ENCODE measurements at regions not wholly inside any gene's neighbourhood (a gene's known extent, or its start where the extent isn't known, plus 50 kb on each side); places are given as distances from the start of the nearest gene placed in this dataset.

DNA sequence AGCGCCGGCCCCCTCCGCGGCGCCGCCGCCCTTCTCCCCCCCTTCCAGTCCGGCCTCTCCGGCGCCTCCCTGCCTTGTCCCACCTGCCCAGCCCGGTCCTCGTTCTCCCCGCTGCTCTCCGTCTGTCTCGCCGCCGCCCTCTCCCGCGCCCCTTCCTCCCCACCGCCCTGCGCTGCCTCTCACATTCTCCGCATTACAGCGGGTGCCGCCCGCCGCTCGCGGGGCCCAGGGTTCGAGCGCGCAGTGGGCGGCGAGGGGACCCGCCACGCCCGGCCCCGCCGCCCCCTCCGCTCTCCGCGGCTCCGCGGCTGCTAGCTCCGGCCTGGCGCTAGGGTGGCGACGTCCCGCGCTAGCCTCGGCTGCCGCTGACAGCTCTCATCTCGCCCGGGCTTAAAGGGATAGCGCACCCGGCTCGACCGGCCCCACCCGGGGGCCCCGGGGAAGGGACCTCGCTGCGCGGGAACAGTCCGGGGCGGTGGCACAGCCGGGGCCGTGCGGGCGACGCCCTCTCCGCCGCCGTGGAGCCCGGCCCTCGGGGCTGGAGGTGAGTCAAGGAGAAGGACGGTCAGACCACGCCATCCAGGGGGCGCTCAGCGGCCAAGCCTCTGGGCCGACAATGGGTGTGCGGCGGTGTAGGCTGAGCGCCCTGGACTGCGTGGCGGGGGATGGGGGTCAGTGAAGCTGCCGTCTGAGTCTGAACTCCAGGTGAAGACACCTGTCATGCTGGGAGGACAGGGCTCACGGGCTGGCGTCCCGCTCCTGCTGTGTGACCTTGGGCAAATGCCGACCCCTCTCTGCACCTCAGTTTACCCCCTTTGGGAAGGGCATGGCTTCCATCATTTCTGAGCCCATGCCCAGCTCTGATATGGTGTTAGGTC lies 187.4 kb upstream of the LINGO1 start:
- no peak for DNase-seq (ENCODE audit: low spot score)

- DNase-seq (ENCODE audit: low spot score): no peak
These were observed 186.5 kb upstream of the LINGO1 start for GRCh38 chr15:77819048-77819850.

DNA sequence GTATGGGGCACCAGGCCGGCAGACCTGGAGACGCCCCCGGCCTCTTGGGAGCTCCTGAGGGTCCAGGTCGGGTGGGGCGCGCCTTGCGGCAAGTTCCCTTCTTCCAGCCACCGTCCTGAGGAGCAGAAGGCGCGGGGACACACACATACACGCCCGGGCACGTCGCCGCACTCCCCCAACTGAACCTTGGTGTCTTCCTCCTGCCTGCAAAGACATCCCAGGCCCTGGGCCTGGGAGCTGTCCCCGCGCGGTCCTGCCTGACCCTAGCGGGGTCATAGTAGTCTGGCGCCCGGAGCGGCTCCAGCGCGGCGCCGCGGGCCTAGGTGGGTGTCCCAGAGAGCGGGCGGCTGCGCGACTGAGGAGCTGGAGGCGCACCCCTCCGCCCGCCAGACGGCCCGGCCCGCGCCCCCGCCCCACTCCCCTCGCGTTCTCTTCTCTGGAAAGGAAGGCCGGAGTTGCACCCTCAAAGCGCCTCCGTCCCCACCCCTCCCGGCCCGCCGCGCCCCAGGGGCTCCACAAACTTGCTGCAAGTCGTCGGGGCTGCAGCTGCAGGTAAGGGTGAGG lies 185.9 kb upstream of the LINGO1 start:
- DNase-seq (ENCODE audit: low spot score): no peak

- no peak for DNase-seq (ENCODE audit: low spot score)
These were observed 184.7 kb upstream of the LINGO1 start for GRCh38 chr15:77817434-77817833.

DNA sequence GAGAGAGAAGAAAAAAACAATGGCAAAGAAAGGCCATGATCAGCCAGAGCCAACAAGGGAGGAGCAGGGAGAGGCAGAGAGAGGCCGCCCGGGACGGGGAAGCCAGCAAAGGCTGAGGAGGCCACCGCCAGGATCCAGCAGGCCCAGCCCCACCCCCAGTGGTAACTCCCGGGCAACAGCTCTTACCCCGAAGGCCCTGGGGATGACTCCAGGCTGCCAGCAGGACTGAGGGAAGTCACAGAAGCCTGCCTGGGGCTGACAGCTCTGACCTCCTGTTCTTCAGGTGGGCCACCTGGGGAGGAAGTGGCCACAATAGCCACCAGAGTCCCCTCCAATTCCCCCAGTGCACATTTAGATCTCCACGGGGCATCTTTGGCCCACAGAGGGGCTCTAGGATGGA lies 184.3 kb upstream of the LINGO1 start:
- no peak for DNase-seq (ENCODE audit: low spot score)

GRCh38 chr15:77815015-77815414 lies 182.3 kb upstream of the LINGO1 start:
- no peak for DNase-seq (ENCODE audit: low spot score)

GRCh38 chr15:77812664-77813063 lies 180.0 kb upstream of the LINGO1 start:
- no peak for DNase-seq (ENCODE audit: low spot score)

- DNase-seq (ENCODE audit: low spot score): no peak
These were observed 178.6 kb upstream of the LINGO1 start for GRCh38 chr15:77811270-77811669.

- DNase-seq (ENCODE audit: low spot score): no peak
These were observed 177.4 kb upstream of the LINGO1 start for GRCh38 chr15:77810130-77810571.

DNA sequence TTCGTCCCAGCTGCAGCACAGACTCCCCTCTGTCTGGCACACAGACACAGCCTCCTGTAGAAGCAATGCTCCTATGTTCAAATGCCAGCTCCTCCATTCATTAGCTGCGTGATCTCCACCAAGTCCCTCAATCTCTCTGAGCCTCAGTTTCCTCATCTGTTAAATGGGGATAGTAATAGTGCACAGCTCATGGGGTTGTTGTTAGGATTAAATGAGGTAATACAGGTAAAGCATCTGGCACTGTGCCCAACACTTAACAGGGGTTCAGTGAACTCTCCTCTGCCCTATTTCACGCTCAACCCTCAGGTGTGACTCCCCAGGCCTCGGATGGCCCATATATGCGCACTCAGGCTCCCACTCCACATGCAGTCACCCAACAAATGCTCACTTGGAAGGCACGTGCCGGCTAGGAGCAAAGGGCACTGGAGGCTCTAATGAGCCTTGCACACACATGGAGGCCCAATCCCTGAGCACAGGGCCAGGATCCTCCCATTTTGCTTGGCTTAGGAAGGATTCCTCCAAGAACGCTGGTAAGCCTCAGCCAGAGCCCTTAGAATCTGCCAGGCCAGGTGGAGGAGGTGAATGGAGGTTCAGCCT lies 176.0 kb upstream of the LINGO1 start:
- DNase-seq (ENCODE audit: low spot score): no peak

DNA sequence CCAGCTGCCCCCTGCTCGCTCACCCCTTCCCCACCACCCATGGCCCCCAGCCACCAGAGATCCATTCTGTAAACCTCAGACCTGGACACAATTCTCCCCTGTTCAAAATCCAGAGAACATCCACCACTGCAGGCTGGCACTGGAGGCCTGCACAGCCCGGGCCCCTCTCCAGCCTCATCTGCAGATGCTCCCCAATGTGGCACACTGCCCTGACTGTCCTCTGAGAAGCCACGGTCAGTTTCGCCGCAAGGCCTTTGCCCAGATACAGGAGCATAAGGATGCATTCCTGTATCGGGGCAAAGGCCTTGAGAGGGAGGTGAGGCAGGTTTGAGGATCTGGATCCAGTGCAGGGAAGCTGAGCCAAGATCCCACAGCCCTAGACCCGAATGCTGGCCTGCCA lies 175.4 kb upstream of the LINGO1 start:
- no peak for DNase-seq (ENCODE audit: low spot score)

DNA sequence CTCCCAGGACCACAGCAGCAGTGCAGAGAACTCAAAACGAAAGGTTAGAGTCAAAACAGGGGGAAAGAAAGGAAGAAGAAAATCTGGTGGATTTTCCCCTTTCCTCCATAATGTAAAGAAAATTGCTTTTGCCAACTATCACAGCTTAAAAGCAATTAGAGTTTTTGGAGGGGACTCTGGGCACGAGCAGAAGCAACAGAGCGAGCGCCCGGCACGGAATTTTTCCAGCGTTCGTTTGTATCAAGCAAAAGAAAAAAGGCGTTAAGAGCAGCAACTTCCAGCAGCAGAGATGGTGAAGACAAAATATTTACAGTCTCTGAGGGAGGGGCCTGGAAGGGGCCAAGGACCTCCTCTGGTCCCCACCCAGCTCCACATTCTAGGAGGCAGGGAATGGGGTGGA lies 174.9 kb upstream of the LINGO1 start:
- DNase-seq (ENCODE audit: low spot score): no peak

DNA sequence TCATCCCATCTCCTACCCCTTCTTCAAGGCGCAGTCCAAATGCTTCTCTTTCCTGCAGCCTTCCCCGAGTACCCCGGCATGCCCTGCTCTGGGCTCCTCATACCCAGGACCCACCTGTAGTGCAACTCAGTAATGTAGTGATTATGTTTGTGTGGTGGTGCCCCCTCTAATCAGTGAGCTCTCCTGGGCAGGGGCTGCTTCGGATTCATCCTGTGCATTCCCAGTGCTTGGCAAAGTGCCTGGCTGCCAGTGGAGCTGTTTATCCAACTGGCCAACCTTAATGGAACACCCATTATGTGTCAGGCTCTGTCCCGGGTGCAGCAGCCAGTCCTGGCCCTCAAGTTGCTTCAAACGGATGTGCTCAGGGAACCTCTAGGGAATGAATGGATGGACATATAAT lies 174.4 kb upstream of the LINGO1 start:
- no peak for DNase-seq (ENCODE audit: low spot score)

DNA sequence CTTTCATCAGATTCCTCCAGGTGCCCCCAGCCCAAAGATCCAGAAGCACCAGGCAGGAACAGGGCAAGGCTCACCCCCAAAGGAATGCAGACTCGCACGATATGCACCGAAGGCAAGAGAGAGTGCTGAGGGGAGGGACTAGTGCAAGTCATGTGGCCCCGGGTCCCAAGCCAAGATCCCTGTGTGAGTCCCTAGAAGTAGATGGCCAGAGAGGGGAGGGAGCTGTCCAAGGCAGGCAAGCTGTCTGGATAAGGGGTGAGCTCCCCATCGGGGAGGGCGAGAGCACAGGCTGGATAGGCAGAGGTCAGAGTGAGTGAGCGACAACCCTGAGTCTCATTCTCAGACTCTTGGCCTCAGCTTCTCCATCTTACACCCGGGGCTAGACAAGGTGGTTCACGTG lies 171.5 kb upstream of the LINGO1 start:
- DNase-seq (ENCODE audit: low spot score): no peak

- no peak for DNase-seq (ENCODE audit: low spot score)
These were observed 170.8 kb upstream of the LINGO1 start for GRCh38 chr15:77803487-77803886.

DNA sequence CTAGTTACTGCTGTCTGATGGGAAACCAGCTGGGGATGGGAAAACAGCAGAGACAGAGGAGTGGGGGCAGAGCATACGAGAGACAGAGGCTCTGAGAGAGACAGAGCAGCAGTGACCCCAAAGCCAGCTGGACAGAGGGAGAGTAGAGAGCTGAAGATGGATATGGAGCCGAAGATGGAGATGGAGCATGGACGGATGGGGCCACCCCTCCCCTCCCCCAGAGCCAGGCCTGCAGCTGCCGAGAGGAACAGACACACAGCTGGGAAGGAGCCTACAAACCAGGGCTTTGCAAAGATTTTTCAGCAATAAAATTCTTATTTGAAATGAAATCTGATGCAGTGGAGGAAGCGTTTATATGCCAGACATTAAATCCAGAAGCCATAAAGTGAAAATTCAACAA lies 167.6 kb upstream of the LINGO1 start:
- DNase-seq (ENCODE audit: low spot score): no peak

DNA sequence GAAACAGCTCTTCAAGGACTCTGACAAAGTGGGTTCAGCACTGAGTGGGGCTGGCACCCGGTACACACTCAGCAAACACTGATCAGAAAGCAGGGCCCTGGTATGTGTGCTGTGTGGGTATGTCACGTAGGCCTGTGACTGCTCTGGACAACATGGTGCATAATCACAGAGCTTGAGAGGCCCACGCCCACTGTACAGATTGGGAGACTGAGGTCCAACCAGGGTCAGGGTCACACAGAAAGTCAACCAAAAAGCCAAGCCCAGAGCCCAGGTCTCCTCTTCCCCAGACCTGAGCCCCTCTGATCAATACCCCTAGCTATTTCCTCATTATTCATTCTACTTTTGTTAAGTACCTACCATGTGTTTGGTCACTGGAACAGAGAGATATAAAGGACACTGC lies 166.1 kb upstream of the LINGO1 start:
- no peak for DNase-seq (ENCODE audit: low spot score)

DNA sequence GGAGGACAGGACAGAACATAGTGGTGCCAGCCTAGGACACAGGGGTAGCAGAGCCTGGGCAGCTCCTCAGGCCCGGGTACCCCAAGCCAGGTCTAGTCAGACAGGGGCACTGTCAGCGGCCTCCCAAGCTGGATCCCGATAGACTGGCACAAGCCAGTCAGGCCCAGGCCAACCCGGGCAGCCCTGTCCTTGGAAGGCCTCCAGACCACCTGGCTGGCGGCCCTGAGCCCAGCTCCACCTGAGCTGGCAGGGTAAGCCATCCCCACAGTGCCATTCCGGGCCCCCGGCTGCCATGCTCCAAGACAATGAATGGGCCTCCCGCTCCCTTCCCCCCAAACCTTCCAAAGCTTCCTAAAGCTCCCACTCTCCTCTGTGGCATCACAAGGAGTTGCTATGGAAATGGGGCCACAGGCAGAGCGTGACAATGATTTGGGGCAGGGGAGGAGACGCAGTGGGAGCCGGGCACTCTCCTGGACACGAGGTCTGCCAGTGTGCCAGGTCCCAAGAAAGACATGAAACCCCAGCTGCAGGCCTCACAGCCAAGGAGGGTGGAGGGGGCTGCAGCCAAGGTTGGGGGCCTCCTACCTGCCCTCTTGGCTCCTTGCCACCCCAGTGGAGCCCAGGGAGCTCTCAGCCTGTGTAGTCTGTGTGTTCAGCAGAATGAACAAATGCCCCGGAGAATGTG lies 165.6 kb upstream of the LINGO1 start:
- no peak for DNase-seq (ENCODE audit: low spot score)

DNA sequence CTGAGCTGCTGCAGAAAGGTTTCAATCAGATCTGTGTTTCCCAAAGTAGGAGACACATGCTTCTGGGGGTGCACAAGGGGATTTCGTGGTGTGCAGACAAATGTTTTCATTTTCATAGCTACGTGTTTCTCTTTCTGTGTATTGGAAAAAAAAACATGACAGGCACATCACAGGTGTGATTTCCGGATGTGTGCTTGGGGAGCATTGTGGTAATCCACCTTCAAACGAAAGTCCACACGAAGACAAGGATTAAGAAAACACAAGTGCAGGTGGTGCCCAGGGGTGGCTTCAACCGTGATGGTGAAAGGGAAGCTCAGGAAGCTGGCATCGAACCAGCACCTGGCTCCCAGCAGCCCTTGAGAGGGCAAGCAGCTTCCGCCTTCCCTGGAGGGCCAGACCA lies 164.6 kb upstream of the LINGO1 start:
- no peak for DNase-seq (ENCODE audit: low spot score)

DNA sequence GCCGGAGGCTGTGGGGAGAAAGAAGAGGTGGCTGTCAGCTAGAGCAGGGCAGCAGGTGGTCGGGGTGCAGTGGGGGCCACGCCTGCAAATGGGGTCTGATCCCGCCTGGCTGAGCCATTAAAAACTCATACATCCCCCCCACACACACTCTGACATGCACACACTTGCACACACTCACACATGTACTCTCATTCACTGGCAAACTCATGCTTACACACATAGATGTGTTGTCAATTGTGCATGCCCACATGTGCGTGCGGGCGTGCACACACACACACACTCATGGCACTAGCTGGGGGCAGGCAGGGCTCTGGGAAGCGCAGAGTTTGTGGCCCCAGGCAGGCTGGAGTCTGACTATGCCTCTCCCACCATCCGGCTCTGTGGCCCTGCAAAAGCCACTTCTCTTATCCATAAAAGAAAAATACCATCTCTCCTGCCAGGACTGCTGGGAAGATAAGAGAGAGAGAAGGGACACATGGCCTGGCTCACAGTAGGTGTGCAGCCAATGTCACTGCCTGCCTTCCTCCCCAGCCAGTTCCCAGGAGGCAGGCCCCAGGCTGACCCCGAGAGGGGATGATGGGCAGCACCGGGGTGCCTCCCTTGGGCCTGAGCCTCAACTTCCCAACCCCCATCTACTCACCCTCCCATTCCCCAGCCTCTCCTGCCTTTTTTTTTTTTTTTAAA lies 163.5 kb upstream of the LINGO1 start:
- DNase-seq (ENCODE audit: low spot score): no peak

DNA sequence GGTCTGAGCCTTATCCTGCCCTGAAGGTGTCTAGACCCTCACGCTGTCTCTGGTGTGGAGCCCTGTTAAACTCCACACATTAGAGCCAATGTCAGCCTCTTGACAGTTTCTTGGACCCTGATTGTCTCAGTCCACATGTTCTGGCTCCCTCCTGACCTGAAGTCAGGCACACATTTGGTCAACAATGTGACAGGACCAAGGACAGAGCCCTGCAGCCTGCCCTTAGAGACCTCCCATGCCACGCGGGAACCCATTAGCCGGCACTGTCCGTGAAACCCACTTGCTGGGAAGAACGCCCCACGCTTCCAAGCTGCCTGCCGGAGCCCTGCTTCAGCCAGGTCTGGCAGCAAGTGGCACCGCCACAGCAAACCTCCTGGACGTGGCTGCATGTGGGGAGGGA lies 162.7 kb upstream of the LINGO1 start:
- DNase-seq (ENCODE audit: low spot score): no peak
